Activated T-helper 17 cell treated with anti-CD3 and anti-CD28 coated beads, Interleukin-2, amount 50 U/mL, for 72 hours (primary cell): ENCODE measurements at regions not wholly inside any gene's neighbourhood (a gene's known extent, or its start where the extent isn't known, plus 50 kb on each side); places are given as distances from the start of the nearest gene placed in this dataset.
A peak's percentile ranks its signal among the peaks of the same experiment; 100 is the strongest.

Experiments used
- ATAC-seq: fragments of 150-1000 bp; cut with Tn5 transposase; replicated peaks from 2 replicates; pipeline ENCODE4 v1.10.0; 2021; ENCODE audit warnings: mild to moderate bottlenecking, moderate library complexity
- H3K27ac Mint-ChIP-seq: one replicate; pipeline ENCODE4 v1.8.0; 2022; ENCODE audit warnings: mixed read lengths
- H3K27me3 Mint-ChIP-seq: one replicate; pipeline ENCODE4 v1.8.0; 2022; ENCODE audit warnings: mixed read lengths
- H3K36me3 Mint-ChIP-seq: one replicate; pipeline ENCODE4 v1.8.0; 2022; ENCODE audit warnings: low read depth, mild to moderate bottlenecking, mixed read lengths
- H3K4me1 Mint-ChIP-seq: one replicate; pipeline ENCODE4 v1.8.0; 2022; ENCODE audit warnings: mixed read lengths
- H3K4me3 Mint-ChIP-seq: one replicate; pipeline ENCODE4 v1.8.0; 2022; ENCODE audit warnings: mild to moderate bottlenecking, mixed read lengths
- H3K9me3 Mint-ChIP-seq: one replicate; pipeline ENCODE4 v1.8.0; 2022; ENCODE audit warnings: mixed read lengths

- H3K27ac Mint-ChIP-seq, result no peak overlapping the region
- ATAC-seq, result no peak
- H3K4me1 Mint-ChIP-seq, result no peaks in the 10 kb centered on the region
- no peak overlapping the region for H3K4me3 Mint-ChIP-seq
- H3K36me3 Mint-ChIP-seq, result no peaks in the 10 kb centered on the region
- no peaks in the 10 kb centered on the region for H3K27me3 Mint-ChIP-seq
- no peaks in the 10 kb centered on the region for H3K9me3 Mint-ChIP-seq
Observed at GRCh38 chr6:154673919-154674318, 59.3 kb upstream of the SCAF8 start.

GRCh38 chr6:154675602-154676088 lies 57.6 kb upstream of the SCAF8 start:
- H3K36me3 Mint-ChIP-seq, result no peaks in the 10 kb centered on the region
- H3K27me3 Mint-ChIP-seq, result no peaks in the 10 kb centered on the region
- H3K27ac Mint-ChIP-seq, result no peak overlapping the region
- no peaks in the 10 kb centered on the region for H3K9me3 Mint-ChIP-seq
- H3K4me1 Mint-ChIP-seq, result no peaks in the 10 kb centered on the region
- ATAC-seq, result peak; percentile 100
- no peak overlapping the region for H3K4me3 Mint-ChIP-seq

GRCh38 chr6:154682633-154683125 lies 50.5 kb upstream of the SCAF8 start:
- no peaks in the 10 kb centered on the region for H3K36me3 Mint-ChIP-seq

More at GRCh38 chr6:154682633-154683125, 50.5 kb upstream of the SCAF8 start:
- no peak overlapping the region for H3K27ac Mint-ChIP-seq
- H3K4me3 Mint-ChIP-seq, result no peak overlapping the region
- H3K27me3 Mint-ChIP-seq, result no peaks in the 10 kb centered on the region
- no peak for ATAC-seq
- peaks cover 11% of the 10 kb centered on the region for H3K4me1 Mint-ChIP-seq
- no peaks in the 10 kb centered on the region for H3K9me3 Mint-ChIP-seq
